DMS 273 (cell line): ENCODE measurements at regions not wholly inside any gene's neighbourhood (a gene's known extent, or its start where the extent isn't known, plus 50 kb on each side); places are given as distances from the start of the nearest gene placed in this dataset.

ENCODE experiments used
- DNase-seq: peaks from one replicate; lab custom pipeline; 2025; ENCODE audit not compliant: unreplicated experiment; lab: John Stamatoyannopoulos, UW

- DNase-seq = no peak
These were observed 73.9 kb upstream of the HK2 start for GRCh38 chr2:74759986-74760385.

- no peak for DNase-seq
These were observed 72.9 kb upstream of the HK2 start for GRCh38 chr2:74760875-74761630.

- peak; percentile 41 for DNase-seq
These were observed 71.1 kb upstream of the HK2 start for GRCh38 chr2:74762789-74763188.

GRCh38 chr2:74763962-74764428 is 69.9 kb upstream of the HK2 start:
- peak; percentile 90 for DNase-seq

GRCh38 chr2:74764429-74765272 is 69.3 kb upstream of the HK2 start:
- DNase-seq = no peak

GRCh38 chr2:74766780-74767179 is 67.1 kb upstream of the HK2 start:
- DNase-seq = no peak

- no peak for DNase-seq
These were observed 66.3 kb upstream of the HK2 start for GRCh38 chr2:74767618-74768017.

- no peak for DNase-seq
These were observed 65.5 kb upstream of the HK2 start for GRCh38 chr2:74768401-74768914.

- DNase-seq = no peak
These were observed 61.9 kb upstream of the HK2 start for GRCh38 chr2:74772046-74772445.

- DNase-seq = no peak
These were observed 56.6 kb upstream of the HK2 start for GRCh38 chr2:74777161-74777900.

- peak; percentile 96 for DNase-seq
These were observed 55.3 kb upstream of the HK2 start for GRCh38 chr2:74778381-74779264.

GRCh38 chr2:74779265-74779558 is 54.7 kb upstream of the HK2 start:
- no peak for DNase-seq

GRCh38 chr2:74779587-74780135 is 54.3 kb upstream of the HK2 start:
- DNase-seq = no peak
